ENCODE measurements at regions not wholly inside any gene's neighbourhood (a gene's known extent, or its start where the extent isn't known, plus 50 kb on each side); places are given as distances from the start of the nearest gene placed in this dataset.

DNA sequence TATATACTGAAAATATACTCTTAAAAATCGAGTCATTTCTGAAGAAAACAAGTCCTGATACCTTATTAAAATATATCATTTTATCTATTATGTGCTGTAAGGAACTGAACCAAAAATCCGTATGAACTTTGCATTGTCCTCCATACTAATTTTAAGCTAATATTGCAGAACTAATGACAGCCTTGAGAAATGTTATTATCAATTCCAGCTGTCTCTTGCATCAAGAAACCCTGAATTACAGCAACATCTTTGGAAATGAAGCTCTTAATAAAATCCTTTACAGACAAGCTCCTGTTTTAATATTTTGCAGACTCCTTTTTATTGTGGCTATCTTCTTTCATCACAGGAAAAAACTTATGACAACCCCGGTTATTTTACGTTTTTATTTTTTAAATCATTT is 1335.3 kb downstream of the EFNB2 start:
- Histone ChIP-seq H3K4me2 (ENCODE audit: low read length) (no peak overlapping the region), H2AFZ (ENCODE audit: low read depth, low read length) (no peak overlapping the region), H3K36me3 (replicated peaks; ENCODE audit: low read depth, low read length) (no peaks in the 10 kb centered on the region), H4K20me1 (ENCODE audit: insufficient read depth, low read length) (no peaks in the 10 kb centered on the region), H3K4me1 (ENCODE audit: low read length) (no peaks in the 10 kb centered on the region), H3K27me3 (ENCODE audit: low read depth, low read length) (no peaks in the 10 kb centered on the region), H3K4me3 (ENCODE audit: low read length) (no peak overlapping the region), H3K9me3 (ENCODE audit: insufficient read depth, low read length) (no peaks in the 10 kb centered on the region; the same call in 1 of the 2 replicates), H3K27ac (ENCODE audit: low read length) (no peak overlapping the region), H3K79me2 (ENCODE audit: low read length) (no peaks in the 10 kb centered on the region), H3K9ac (ENCODE audit: low read length) (no peak overlapping the region)
- no peak for TF ChIP-seq EZH2phosphoT487 (IDR thresholded peaks at IDR 0.05; ENCODE audit: low read depth)
- TF ChIP-seq, protein P1, sequence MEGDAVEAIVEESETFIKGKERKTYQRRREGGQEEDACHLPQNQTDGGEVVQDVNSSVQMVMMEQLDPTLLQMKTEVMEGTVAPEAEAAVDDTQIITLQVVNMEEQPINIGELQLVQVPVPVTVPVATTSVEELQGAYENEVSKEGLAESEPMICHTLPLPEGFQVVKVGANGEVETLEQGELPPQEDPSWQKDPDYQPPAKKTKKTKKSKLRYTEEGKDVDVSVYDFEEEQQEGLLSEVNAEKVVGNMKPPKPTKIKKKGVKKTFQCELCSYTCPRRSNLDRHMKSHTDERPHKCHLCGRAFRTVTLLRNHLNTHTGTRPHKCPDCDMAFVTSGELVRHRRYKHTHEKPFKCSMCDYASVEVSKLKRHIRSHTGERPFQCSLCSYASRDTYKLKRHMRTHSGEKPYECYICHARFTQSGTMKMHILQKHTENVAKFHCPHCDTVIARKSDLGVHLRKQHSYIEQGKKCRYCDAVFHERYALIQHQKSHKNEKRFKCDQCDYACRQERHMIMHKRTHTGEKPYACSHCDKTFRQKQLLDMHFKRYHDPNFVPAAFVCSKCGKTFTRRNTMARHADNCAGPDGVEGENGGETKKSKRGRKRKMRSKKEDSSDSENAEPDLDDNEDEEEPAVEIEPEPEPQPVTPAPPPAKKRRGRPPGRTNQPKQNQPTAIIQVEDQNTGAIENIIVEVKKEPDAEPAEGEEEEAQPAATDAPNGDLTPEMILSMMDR (IDR thresholded peaks at IDR 0.05; ENCODE audit: low read depth, low read length) = no peak

DNA sequence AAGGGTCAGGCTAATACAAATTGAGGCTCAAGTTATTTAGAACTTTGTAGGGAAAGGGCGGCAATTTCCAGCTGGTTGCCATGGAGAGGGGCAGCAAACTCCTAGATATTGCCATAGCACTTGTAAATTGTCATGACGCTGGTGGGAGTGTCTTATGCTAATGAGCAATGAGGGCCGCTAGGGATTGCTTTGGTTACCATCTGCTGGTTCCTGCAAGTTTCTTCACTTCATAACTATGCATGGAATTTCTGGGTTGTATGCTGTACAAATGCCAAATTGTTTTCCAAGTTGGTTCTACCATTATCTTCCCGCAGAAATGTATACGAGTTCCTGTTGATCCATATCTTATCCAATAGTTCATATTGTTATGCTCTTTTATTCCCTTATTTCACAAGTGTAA is 1339.4 kb downstream of the EFNB2 start:
- Histone ChIP-seq H3K27me3 (ENCODE audit: low read depth, low read length) (no peaks in the 10 kb centered on the region), H3K9ac (ENCODE audit: low read length) (no peak overlapping the region), H3K27ac (ENCODE audit: low read length) (no peak overlapping the region), H4K20me1 (ENCODE audit: insufficient read depth, low read length) (no peaks in the 10 kb centered on the region), H3K79me2 (ENCODE audit: low read length) (no peaks in the 10 kb centered on the region), H3K36me3 (replicated peaks; ENCODE audit: low read depth, low read length) (no peaks in the 10 kb centered on the region), H3K9me3 (ENCODE audit: insufficient read depth, low read length) (no peaks in the 10 kb centered on the region; the same call in 1 of the 2 replicates), H2AFZ (ENCODE audit: low read depth, low read length) (no peak overlapping the region), H3K4me2 (ENCODE audit: low read length) (no peak overlapping the region), H3K4me1 (ENCODE audit: low read length) (no peaks in the 10 kb centered on the region), H3K4me3 (ENCODE audit: low read length) (no peak overlapping the region)
- TF ChIP-seq, protein P1 (IDR thresholded peaks at IDR 0.05; ENCODE audit: low read depth, low read length) = no peak
- TF ChIP-seq EZH2phosphoT487 (IDR thresholded peaks at IDR 0.05; ENCODE audit: low read depth) = no peak

DNA sequence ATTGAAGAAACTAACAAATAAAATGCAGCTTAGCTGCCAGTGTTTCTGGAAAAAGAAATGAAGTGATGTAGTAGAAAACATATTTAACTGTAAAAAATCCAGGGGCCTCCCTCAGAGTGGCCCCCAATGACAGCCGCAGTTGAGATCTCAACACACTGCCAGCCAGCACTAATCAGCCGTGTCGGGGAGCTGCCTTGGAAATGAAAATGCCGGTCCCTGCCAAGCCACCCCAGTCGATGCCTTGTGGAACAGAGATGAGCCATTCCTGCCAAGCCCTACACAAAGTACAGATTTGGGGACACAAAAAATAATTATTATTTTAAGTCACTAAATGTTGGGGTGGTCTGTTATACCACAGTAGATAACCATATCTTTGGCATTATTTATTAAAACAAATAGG is 1342.4 kb downstream of the EFNB2 start:
- Histone ChIP-seq H4K20me1 (ENCODE audit: insufficient read depth, low read length) (no peaks in the 10 kb centered on the region), H3K27me3 (ENCODE audit: low read depth, low read length) (no peaks in the 10 kb centered on the region), H3K9ac (ENCODE audit: low read length) (no peak overlapping the region), H3K4me3 (ENCODE audit: low read length) (no peak overlapping the region), H3K27ac (ENCODE audit: low read length) (no peak overlapping the region), H3K4me2 (ENCODE audit: low read length) (no peak overlapping the region), H3K9me3 (ENCODE audit: insufficient read depth, low read length) (peaks cover 4% of the 10 kb centered on the region; the same call in 1 of the 2 replicates), H3K36me3 (replicated peaks; ENCODE audit: low read depth, low read length) (no peaks in the 10 kb centered on the region), H3K4me1 (ENCODE audit: low read length) (no peaks in the 10 kb centered on the region), H3K79me2 (ENCODE audit: low read length) (no peaks in the 10 kb centered on the region), H2AFZ (ENCODE audit: low read depth, low read length) (no peak overlapping the region)
- TF ChIP-seq EZH2phosphoT487 (IDR thresholded peaks at IDR 0.05; ENCODE audit: low read depth) = no peak
- TF ChIP-seq, protein P1 (IDR thresholded peaks at IDR 0.05; ENCODE audit: low read depth, low read length) = no peak

DNA sequence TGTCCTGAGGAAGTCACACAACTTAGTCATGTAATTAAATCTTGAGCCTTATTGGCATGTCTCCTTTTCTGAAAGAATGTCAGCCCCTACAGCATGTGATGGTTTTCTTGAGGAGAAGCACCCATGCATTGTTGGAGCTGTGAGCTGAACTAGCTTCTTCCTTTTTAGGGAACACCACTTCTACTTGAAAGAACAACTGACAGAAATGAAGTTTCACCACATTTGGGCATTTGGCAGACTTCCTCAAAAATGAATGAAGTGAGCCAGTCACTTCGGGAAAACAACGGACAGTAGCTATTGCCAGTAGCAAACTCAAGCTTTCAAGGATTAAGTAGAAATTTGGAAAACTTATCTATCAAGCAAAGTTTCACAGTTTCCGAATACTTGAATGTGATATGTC is 1351.3 kb downstream of the EFNB2 start:
- Histone ChIP-seq H4K20me1 (ENCODE audit: insufficient read depth, low read length) (no peaks in the 10 kb centered on the region), H3K4me2 (ENCODE audit: low read length) (no peak overlapping the region), H3K27me3 (ENCODE audit: low read depth, low read length) (no peaks in the 10 kb centered on the region), H2AFZ (ENCODE audit: low read depth, low read length) (no peak overlapping the region), H3K4me1 (ENCODE audit: low read length) (no peaks in the 10 kb centered on the region), H3K9ac (ENCODE audit: low read length) (no peak overlapping the region), H3K27ac (ENCODE audit: low read length) (no peak overlapping the region), H3K79me2 (ENCODE audit: low read length) (no peaks in the 10 kb centered on the region), H3K36me3 (replicated peaks; ENCODE audit: low read depth, low read length) (no peaks in the 10 kb centered on the region), H3K4me3 (ENCODE audit: low read length) (no peak overlapping the region), H3K9me3 (ENCODE audit: insufficient read depth, low read length) (0 out of 2 replicates have a peak, but pooled peaks cover 2% of the 10 kb centered on the region)
- TF ChIP-seq, protein P1 (IDR thresholded peaks at IDR 0.05; ENCODE audit: low read depth, low read length) = no peak
- no peak for TF ChIP-seq EZH2phosphoT487 (IDR thresholded peaks at IDR 0.05; ENCODE audit: low read depth)

Data from OCI-LY3 (cell line).